Hypothalamus (tissue), 51 donors: ENCODE measurements at regions not wholly inside any gene's neighbourhood (a gene's known extent, or its start where the extent isn't known, plus 50 kb on each side); places are given as distances from the start of the nearest gene placed in this dataset.

Source experiments
- DNase-seq, 51 donors: peaks; one replicate each; lab custom pipeline; 2025; lab: John Stamatoyannopoulos, UW

- DNase-seq: no peak
Measured at GRCh38 chr2:104734937-104735586, 118.9 kb upstream of the POU3F3 start.

DNA sequence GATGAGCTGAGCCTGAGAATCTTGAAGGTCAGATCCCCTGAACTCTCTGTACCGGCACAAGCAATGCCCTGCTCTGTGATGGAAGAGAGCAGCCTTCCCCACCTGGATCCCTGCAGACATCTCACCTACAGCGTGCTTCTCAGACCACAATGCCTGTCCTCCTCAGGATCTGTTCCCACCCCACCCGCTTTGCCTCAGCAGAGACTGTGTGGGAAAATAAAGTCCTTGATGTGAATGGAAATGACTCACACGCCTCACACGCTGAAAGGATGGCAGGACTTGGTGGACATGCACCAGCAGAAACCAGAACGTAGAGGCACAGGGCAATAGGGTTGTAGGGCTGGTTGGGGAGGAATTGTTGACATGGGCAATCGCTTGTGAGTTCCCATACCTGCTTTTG lies 117.9 kb upstream of the POU3F3 start:
- no peak for DNase-seq

GRCh38 chr2:104741860-104742259 lies 112.1 kb upstream of the POU3F3 start:
- DNase-seq: no peak

GRCh38 chr2:104744537-104744936 lies 109.4 kb upstream of the POU3F3 start:
- no peak for DNase-seq

- DNase-seq: no peak
Measured at GRCh38 chr2:104745846-104746245, 108.1 kb upstream of the POU3F3 start.

GRCh38 chr2:104746299-104746698 lies 107.6 kb upstream of the POU3F3 start:
- no peak for DNase-seq

DNA sequence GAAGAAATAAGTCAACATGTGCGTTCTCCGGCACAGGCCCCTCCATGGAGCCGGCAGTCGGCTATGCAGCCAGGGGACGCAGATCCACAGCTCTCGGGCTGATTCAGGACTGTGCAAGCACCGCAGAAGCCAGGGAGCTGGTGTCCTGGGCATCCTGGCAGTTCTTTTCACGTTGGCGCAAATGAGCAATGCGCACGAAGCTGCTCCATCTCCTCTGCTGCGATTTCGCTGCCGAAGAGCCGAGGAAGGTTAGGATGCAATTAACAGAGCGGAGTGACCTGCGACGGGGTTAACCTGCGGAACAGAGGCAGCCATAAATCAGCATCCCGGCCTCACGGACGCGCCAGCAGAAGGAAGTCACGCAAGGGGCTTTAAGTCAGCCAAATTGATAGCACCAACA lies 107.1 kb upstream of the POU3F3 start:
- no peak for DNase-seq

DNA sequence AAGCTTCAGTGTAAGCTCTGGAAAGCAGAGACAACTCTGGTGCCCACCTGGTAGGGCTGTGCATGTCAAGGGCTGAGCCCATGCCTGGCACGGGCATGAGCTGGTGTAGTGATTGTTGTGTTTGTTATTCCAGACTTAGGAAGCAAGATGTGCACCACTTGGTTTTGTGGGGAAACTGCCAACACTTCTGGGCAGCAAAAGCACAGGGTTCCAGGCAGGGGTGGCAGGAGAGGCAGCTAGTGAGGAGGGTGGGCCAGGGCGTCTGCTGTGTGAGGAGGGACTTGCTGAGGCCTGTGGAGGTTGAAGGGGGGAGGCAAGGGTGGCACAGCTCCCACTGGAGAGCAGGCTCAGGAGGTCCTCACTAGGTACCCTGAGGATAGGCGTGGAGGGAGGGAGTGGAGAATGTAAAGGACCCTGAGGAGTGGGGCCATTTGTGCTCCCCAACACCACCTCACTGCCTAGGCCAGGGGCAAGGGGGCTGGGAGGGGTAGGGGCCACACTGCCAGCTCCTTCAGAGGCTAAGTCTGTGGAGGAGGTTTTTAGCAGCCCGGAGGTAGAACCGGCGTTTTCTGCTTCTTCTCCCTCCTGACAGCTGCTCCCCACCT lies 104.0 kb upstream of the POU3F3 start:
- DNase-seq: peak in 3 of 51 donors; percentile 8 to 15 (median 8)

- DNase-seq: no peak
Measured at GRCh38 chr2:104752504-104752903, 101.4 kb upstream of the POU3F3 start.

DNA sequence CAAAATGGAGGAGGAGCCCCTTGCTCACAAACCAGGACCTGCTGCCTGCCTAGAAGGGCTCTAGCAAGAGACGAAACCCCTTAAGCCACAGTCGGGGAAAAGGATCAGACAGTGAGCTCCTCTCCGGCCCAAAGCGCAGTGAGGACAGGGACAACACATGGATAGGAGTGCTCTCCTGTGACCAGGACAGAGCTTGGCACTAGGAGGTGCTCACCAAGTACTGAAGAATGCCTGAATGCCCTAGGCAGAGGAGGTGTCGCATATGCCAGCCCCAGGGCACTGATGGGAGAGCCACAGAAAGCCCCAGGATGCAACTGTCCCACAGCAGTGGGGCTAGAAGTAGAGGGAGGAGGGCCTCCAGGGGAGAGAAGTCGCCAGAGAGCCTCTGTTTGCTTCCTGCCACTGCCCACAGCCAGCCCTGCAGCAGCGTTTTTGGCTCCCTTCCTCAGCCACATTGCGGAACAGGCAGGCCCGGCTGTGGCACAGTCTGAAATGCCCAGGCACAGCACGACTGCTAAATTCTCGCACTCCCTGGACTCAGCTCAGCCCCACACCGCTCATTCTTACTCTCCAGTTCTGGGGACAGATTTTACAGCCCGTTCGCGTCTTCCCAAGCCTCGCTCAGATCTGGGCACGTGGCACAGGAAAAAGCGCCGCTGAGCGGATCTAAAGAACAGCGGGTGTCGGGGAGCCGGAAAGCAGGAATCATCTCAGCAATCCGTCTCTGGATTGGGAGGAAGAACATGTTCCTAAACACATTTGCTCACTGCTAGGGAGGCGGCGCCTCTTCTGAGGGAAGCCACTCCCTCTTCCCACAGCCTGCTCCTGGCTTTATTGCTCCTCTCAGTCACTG lies 98.7 kb upstream of the POU3F3 start:
- DNase-seq: peak in 45 of 51 donors; percentile 9 to 80 (median 49)

- DNase-seq: peak in 4 of 51 donors; percentile 7 to 40 (median 15)
Measured at GRCh38 chr2:104756118-104756517, 97.8 kb upstream of the POU3F3 start.

DNA sequence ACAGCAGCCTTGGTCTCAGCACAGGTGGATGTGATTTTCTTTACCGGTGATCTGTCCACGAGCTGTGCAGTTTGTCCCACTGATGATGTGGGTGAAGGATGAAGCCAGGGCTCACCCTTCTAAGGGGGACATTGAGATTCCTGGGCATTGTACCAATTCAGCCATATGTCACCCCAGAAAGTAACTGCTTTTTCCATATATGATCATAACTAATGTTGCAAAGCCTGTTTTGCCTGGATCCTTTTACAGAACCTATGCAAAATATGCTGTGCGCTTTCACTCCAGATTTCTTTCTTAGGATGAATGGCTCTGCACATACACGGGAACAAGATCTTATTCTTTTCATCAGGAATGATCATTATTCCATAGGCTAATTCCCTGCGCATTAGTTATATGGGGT lies 96.9 kb upstream of the POU3F3 start:
- DNase-seq: no peak

DNA sequence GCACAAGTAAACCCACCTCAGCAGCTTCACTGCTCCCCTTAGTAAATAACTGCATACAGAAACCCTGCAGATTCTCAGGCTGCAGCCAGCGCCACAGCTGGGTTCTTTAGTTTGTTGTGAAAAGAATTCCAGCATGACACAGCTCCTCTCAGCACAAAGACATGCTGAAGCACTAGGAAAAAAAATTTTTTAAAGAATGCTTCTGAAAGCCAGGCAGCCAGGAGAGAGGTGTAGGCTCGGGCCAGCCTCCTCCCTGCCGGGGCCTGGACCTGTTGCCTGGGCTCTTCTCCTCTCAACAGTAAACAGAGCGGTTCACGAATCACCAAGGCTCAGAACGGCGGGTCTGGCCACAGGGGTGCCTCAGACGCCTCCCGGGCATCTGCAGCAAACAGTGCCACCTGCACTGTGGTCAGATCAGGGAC lies 95.7 kb upstream of the POU3F3 start:
- DNase-seq: peak in 12 of 51 donors; percentile 11 to 53 (median 21)

GRCh38 chr2:104762031-104762430 lies 91.9 kb upstream of the POU3F3 start:
- DNase-seq: no peak

- DNase-seq: no peak
Measured at GRCh38 chr2:104766683-104767082, 87.2 kb upstream of the POU3F3 start.

DNA sequence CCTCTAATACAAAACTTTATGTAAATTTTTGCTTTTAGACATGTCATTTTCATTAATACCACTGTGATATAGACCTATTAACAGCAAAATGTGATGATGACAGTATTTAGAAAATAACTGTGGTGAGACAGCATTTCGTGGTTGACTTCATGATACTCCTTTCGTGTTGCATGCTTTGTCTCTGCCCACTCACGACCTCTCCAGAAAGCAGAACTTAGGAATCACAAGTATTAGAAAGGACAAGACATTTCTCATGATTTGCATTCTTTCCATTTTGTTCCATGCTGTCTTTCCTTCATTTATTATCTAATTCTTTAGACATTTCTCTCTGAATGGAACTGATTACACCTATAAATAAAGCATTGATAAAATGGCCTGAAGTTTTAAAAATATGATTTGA lies 85.2 kb upstream of the POU3F3 start:
- no peak for DNase-seq

DNA sequence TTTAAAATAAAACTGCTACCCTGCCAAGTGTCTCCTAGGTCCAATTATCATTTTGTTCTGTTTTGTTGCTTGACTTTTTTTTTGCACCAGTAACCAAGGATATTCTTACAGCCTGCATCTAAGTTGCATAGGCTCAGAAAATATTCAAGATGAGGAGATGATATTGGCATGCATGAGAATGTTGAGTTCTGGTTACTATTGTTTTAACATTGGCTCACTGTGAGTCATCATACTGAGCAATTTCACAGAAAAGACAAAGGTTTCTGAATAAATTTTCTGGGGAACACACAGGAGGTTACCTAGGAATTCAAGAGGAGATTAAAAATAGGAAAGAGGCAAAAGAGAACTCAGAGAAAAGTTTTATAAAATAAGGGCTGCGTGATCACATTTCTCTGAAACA lies 84.8 kb upstream of the POU3F3 start:
- DNase-seq: peak in 1 of 51 donors; percentile 43

- no peak for DNase-seq
Measured at GRCh38 chr2:104772996-104773395, 80.9 kb upstream of the POU3F3 start.

DNA sequence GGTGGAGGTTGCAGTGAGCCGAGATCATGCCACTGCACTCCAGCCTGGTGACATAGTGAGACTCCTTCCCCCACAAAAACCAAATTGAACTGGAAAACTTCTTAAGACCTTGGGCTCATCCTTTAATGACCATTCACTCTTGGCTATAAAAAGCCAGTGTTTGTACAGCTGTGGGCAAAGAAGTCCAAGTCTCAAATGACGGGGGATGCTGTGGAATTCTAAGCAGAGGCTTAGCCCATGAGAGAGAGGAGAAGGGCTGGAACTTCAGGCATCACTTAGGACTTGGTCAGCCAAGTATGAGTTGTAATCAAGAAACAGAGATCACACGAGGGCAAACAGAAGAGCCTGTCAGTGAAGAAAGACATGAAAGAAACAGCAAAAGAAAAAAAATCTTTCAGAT lies 79.3 kb upstream of the POU3F3 start:
- no peak for DNase-seq

DNA sequence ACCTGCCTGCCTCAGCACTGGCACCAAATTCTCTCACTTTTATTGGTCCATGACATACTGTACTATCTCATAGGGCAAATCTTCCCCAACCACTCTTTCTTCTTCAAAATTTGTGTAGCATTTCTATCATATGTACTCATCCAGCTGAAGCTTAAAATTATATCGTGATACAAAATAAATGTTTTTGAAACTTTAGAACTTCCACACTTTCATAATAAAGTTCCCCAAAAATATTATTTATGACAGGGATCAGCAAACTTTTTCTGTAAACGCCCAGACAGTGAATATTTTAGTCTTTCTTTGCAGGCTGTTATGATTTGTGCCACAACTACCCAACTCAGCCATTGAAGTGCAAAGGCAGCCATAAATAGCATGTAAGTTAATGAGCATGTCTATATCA lies 76.2 kb upstream of the POU3F3 start:
- DNase-seq: no peak

GRCh38 chr2:104781151-104781550 lies 72.8 kb upstream of the POU3F3 start:
- no peak for DNase-seq

GRCh38 chr2:104784264-104784663 lies 69.7 kb upstream of the POU3F3 start:
- DNase-seq: no peak
